ENCODE measurements at regions not wholly inside any gene's neighbourhood (a gene's known extent, or its start where the extent isn't known, plus 50 kb on each side); places are given as distances from the start of the nearest gene placed in this dataset.

DNA sequence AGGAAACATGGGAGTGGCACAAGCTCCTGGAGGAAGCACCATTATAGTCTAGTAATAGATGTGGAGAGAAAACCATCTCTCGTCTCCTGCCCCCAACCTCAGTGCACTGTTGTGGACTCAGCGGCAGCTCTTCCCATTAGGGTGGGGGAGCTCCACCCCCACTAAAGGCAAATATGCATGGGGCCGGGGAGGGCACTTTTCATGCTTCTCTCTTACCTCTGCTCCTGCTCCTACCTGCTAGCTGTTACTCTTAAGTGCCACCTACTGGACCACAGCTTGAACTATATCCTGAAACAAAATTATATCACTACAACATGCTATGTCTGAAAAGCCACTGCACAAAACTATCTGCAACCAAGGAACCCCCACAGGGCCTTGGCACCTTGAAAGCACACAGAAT is 112.6 kb upstream of the DACH1 start:
- H3K4me3 ChIP-seq (ENCODE audit: low read depth, low read length), result no peak overlapping the region

DNA sequence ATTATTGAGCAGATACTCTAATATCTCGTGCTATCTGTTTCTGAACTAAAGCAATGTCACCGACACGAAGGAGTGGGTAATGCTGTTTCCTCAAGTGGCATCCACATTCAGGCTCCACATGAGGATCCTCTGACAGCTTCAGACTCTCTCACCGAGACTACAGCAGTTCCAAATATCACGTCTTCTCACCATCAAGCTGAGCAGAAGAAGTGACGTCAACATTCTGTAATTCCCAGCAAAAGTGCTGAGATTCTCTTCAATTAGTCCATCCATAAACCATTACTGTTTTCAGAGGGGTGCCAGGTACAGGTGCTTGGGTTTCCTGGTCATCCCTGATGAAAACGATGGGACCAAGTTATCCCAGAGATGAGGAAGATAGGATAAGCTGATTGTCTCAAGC is 110.0 kb upstream of the DACH1 start:
- TF ChIP-seq, protein P1, sequence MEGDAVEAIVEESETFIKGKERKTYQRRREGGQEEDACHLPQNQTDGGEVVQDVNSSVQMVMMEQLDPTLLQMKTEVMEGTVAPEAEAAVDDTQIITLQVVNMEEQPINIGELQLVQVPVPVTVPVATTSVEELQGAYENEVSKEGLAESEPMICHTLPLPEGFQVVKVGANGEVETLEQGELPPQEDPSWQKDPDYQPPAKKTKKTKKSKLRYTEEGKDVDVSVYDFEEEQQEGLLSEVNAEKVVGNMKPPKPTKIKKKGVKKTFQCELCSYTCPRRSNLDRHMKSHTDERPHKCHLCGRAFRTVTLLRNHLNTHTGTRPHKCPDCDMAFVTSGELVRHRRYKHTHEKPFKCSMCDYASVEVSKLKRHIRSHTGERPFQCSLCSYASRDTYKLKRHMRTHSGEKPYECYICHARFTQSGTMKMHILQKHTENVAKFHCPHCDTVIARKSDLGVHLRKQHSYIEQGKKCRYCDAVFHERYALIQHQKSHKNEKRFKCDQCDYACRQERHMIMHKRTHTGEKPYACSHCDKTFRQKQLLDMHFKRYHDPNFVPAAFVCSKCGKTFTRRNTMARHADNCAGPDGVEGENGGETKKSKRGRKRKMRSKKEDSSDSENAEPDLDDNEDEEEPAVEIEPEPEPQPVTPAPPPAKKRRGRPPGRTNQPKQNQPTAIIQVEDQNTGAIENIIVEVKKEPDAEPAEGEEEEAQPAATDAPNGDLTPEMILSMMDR (IDR thresholded peaks at IDR 0.05; ENCODE audit: borderline replicate concordance, insufficient read depth, low read depth, low read length), result no peak
- no peak overlapping the region for H3K4me3 ChIP-seq (ENCODE audit: low read depth, low read length)

More for the DNA sequence above, 112.6 kb upstream of the DACH1 start:
- TF ChIP-seq, protein P1 (IDR thresholded peaks at IDR 0.05; ENCODE audit: borderline replicate concordance, insufficient read depth, low read depth, low read length), result peak; percentile 26; the same call in 1 of the 2 replicates

GRCh38 chr13:71967990-71968389 is 101.0 kb upstream of the DACH1 start:
- no peak overlapping the region for H3K4me3 ChIP-seq (ENCODE audit: low read depth, low read length)
- TF ChIP-seq, protein P1 (IDR thresholded peaks at IDR 0.05; ENCODE audit: borderline replicate concordance, insufficient read depth, low read depth, low read length), result no peak

GRCh38 chr13:71964491-71965100 is 97.6 kb upstream of the DACH1 start:
- TF ChIP-seq, protein P1 (IDR thresholded peaks at IDR 0.05; ENCODE audit: borderline replicate concordance, insufficient read depth, low read depth, low read length), result no peak
- H3K4me3 ChIP-seq (ENCODE audit: low read depth, low read length), result no peak overlapping the region

DNA sequence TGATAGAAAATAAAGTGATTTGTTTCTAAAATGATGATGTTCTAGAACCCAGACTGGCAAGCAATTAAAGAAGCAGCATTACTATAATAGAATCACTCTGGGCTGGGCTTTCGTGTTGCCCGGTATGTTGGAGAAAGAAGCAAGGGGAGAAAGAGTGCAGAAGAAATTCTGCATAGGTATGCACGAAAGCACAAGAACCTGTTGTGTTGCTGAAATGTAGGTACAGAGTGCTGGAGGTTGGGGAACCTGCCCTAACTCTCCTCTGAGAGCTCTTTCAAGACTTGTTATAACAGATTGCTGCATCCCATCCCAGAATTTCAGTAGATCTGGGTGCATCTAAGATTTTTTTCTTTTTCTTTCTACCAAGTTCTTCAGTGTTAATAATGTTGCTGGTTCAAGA is 95.7 kb upstream of the DACH1 start:
- TF ChIP-seq, protein P1 (IDR thresholded peaks at IDR 0.05; ENCODE audit: borderline replicate concordance, insufficient read depth, low read depth, low read length), result no peak

GRCh38 chr13:71962126-71962525 is 95.1 kb upstream of the DACH1 start:
- TF ChIP-seq, protein P1 (IDR thresholded peaks at IDR 0.05; ENCODE audit: borderline replicate concordance, insufficient read depth, low read depth, low read length), result no peak
- no peak overlapping the region for H3K4me3 ChIP-seq (ENCODE audit: low read depth, low read length)

More for the DNA sequence above, 95.7 kb upstream of the DACH1 start:
- no peak overlapping the region for H3K4me3 ChIP-seq (ENCODE audit: low read depth, low read length)

GRCh38 chr13:71949441-71949840 is 82.4 kb upstream of the DACH1 start:
- no peak overlapping the region for H3K4me3 ChIP-seq (ENCODE audit: low read depth, low read length)
- TF ChIP-seq, protein P1 (IDR thresholded peaks at IDR 0.05; ENCODE audit: borderline replicate concordance, insufficient read depth, low read depth, low read length), result no peak

Data from GM12875 (cell line).